ENCODE measurements at regions not wholly inside any gene's neighbourhood (a gene's known extent, or its start where the extent isn't known, plus 50 kb on each side); places are given as distances from the start of the nearest gene placed in this dataset.
"Not testable (repeated sequence)": the region's sequence is repeated elsewhere in the genome, so short reads cannot be mapped to it uniquely, and the experiment has no call there.

DNA sequence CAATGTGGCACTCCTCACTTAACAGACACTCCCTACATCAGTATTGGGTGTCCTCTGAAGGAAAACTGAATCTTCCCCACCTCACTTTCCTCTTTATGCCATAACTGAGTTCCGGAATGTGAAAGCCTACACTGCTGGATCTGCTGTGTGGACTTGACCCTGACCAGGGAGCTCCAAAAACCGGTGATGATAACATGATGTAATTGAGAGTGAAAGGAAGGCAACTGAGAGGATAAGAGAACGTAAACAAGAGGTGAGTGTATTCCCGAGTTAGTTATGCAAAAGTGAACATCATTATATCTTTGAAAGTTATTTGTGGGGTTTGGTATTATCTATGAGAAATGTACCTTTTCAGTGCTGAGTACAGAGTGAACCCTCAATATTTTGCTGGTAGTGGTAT, 1794.8 kb downstream of the MRPL39 start:
- DNase-seq = no peak

DNA sequence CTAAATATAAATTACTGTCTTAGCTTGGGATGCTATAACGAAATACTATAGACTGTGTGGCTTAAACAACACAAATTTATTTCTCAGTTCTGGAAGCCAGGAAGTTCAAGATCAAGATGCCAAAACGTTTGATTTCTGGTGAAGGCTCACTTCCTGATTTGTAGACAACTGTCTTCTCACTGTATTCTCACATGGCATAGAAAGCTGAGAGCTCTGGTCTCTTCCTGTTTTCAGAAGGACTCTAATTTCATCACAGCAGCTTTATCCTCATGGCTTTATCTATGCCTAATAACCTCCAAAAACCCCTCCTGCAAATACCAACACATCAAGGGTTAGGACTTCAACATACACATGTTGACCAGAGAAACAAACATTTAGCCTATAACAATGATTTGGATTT, 1795.5 kb downstream of the MRPL39 start:
- no peak for DNase-seq

DNA sequence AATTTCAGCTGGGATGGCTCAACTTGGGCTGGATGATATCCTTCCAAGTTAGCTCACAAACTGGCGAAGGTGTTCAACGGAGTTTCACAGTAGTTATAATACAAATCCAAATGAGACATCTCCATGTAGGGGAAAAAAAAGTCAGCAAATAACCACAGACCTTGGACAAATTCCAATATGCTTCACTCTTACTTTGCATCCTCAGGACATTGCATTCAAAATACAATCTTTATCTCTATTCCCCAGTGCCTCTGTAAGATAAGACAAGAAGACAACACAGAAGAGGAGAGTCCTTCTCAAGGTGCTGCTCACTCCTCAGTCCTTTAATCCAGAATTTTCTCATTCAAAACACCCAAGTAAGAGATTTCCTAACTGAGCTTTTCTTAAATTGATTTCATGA, 1797.7 kb downstream of the MRPL39 start:
- no peak for DNase-seq

DNA sequence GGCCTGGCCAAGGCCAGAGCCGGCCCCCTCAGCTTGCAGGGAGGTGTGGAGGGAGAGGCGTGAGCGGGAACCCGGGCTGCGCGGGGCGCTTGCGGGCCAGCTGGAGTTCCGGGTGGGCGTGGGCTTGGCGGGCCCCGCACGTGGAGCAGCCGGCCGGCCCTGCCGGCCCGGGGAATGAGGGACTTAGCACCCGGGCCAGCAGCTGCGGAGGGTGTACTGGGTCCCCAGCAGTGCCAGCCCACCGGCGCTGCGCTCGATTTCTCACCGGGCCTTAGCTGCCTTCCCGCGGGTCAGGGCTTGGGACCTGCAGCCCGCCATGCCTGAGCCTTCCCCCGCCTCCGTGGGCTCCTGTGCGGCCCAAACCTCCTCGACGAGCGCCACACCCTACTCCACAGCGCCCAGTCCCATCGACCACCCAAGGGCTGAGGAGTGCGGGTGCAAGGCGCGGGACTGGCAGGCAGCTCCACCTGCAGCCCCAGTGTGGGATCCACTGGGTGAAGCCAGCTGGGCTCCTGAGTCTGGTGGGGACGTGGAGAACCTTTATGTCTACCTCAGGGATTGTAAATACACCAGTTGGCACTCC, 1800.2 kb downstream of the MRPL39 start:
- DNase-seq = not testable (repeated sequence)

DNA sequence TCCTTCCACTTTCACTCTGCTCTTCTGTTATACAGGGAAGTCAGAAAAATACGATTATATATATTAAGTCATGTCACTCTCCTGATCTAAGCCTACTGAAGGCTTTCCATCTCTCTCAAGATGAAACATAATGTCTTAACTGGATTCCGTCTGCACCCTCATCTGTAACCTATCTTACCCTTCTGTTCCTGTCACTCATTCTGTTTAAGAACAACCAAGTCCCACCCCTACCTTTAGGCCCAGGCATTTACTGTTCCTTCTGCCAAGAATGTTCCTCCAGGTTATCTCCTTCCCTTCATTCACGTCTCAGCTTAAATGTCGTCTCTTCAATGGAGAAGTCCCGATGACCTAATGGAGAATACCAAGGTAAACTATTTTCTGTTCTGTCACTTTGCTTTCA, 1802.4 kb downstream of the MRPL39 start:
- no peak for DNase-seq

DNA sequence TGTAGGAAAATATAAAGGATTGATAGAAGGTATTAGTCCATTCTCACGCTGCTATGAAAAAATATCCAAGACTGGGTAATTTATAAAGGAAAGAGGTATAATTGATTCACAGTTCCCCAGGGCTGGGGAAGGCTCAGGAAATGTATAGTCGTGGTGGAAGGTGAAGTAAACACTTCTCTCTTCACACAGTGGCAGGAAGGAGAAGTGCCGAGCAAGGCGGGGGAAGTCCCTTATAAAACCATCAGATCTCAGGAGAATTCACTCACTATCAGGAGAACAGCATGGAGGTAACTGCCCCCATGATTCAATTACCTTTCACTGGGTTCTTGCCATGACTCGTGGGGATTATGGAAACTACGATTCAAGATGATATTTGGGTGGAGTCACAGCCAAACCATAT, 1806.0 kb downstream of the MRPL39 start:
- no peak for DNase-seq

DNA sequence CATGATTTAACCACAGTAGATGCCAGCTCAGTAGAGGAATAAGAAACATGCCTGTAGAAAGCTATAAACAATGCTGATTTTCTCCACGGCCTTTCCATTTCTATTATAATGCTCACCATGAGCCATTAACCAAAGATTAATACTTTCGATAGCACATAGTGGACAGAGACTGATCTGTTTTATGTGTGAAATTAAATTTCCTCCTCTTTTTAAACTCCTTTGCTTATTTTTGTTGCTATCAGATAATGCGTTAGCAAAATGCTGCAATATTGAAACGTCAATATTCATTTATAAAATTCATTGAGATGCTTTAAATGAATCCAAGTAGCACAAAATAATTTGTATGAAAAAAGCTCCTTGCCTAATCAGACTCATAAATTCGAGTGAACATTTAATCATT, 1807.9 kb downstream of the MRPL39 start:
- no peak for DNase-seq

DNA sequence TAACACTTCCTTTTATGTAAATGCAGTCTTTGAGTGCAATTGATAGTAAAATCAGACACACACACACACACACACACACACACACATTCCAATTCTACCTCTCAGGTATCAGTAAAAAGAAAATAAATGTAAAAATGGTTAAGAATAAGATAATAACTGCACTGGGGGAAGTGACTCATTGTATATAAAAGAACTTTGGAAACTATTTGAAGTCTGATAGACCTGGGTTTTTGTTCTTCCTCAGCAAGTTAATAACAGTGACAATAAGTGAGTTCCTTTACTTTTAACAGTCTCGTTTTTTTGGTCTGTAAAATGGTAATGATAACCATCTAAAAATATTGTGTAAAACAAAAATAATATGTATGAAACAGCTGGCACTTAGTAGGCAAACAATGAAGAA, 1815.0 kb downstream of the MRPL39 start:
- DNase-seq = no peak

DNA sequence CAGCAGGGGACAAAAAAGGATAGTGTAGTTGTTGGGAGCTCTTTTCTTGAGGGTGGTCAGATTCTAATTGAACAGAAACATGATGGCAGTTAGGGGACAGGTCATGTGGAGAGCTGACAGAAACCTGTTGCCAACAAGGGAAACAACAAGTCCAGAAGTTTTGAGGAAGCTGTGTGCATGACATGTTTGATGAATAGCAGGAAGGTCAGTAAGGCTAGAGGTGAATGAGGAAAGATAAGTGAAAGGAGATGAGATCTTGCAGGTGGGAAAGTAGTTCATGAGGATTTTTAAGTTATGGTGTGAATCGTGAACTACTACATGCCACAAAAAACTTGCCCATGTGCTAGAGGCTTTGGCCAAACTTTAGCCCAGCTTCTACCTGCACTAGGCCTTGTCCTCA, 1817.4 kb downstream of the MRPL39 start:
- no peak for DNase-seq

DNA sequence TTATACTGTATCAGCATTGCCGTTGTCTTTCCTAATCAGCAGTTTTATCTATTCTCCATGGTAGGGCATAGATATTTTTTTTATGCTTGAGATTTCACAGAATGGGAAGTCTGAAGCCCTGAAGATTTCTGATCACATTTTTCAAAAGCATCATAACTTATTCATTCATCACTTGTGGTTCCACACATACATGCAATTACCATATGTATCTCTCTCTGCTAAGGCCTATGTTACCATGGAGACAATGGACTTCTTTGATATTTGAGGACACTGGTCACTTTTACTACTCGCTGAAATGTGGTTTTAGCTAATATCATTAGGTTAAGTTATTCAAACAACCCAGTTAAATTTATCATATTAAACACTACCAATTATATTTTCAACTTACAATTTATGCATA, 1827.0 kb downstream of the MRPL39 start:
- DNase-seq = no peak

DNA sequence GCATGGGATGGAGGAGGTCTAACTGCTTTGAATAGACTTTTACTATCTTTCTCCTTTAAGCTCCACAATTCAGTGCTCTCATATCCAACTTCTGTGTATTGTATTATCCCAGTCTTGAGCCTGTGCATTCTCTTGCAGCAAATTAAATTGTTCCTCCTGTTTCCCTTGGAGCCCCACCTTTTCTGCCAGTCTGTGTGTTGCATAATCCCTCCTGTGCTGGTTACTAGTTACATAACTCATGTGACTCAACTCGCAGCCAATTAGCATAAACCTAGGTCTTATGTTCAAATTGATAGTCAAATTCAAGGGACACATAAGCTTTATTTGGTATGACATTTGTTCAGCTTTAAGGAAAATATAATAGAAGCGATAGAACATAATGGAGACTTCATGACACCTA, 1863.5 kb downstream of the MRPL39 start:
- DNase-seq = no peak

DNA sequence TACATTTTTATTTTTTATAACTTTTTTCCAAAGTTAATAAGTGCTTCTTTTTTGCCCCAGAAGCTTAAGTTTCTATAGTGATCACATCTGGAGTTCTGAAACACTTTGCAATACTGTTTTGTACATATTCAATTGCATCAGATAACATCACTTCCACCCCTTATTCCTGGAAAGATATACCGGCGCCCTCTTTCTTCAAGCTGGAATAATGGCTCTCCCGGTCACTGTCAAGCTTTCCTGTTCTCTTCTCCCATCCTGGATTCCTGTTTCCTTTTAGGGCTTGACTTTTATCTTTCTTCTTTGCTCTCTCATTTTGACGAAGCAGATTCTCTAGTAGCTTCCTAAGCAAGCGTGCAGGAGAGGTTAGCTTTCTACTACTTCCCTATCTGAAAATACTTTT, 1866.8 kb downstream of the MRPL39 start:
- no peak for DNase-seq

DNA sequence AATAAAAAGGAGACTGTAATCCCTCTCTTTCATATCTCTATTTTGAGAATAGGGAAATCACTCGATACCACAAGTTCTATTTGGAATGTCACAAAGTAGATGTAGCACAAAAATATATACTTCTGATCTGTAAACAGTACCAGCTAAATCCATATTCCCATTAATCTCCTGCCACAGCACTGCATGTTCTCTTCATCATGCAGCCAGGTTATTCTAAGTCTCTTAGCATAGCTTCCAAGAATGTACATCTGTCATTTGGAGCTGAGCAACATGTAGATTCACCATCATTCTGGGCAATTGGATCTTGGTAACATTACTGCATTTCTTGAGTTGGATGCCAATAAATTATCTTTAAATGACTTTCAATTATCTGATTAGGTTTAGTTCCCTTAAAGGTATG, 1874.5 kb downstream of the MRPL39 start:
- no peak for DNase-seq

DNA sequence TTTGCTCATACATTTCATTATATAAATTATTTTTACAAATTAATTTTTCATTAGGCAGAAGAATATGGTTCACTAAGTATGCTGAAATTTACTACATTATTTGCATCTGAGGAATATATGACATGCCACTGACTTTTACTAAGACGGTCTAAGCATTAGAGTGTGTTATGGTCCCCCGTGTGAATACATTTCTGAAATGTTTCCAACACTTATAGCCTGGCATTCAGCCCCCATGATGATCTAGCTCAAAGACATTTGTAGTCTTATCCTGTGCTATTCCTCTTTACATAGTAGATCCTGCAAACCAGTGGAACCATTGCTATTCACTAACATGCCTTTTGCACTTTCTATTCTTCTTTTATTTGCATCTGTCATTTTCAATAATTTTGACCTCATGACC, 1878.0 kb downstream of the MRPL39 start:
- no peak for DNase-seq

DNA sequence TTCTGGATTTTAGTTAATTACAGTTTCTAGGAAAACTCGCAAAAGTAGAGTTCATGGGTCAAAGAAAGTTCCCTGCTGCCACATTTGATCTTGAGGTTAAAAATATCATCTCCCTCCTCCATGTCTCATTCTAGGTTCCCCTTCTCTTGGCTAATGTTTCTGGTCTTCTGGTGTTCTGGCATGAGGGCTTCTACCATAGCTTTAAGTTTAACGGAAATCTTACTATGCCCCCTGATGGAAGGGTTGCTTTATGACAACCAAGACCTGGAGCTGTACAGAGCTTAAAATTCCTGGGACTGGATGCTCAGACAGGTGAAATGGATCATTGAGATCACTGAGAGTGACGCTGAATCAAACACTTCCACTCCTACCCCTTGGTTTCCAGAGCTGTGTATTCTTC, 1881.7 kb downstream of the MRPL39 start:
- no peak for DNase-seq

DNA sequence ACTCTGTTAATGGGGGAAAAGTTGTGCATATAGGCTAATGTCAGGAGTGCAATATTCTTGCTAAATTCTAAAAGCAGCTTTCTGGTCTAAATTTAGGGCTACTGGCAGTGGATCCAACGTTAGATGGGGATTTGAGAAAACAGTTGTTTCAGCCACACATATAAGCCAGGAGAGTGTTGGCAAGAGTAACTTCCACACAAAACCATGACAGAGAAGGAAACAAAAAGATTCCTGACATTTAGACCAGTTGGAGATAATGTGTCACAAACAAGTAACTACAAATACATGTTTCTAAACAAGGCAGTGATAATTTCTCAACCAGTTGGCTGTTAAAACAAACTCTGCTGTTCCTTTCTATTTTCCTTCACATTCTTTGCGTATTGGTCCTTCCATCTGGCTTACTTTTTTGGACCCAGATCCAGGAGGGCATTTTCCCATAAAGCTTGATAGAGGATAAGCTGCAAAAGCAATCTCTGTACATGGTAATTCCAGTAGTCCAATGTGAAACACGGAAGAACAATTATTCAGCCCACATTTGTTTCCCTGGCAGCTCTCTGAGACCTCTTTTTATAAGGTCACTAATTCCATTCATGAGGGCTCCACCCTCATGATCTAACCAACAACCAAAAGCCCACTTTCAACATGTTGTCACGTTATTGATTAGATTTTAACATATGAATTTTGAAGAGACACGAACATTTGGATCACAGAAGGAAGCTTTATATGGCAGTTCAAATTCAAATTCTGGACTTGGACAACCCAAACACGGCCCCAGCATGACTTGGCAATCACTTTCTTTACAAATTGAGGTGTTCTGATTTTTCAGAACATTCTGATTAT, 1888.6 kb downstream of the MRPL39 start:
- DNase-seq = no peak

DNA sequence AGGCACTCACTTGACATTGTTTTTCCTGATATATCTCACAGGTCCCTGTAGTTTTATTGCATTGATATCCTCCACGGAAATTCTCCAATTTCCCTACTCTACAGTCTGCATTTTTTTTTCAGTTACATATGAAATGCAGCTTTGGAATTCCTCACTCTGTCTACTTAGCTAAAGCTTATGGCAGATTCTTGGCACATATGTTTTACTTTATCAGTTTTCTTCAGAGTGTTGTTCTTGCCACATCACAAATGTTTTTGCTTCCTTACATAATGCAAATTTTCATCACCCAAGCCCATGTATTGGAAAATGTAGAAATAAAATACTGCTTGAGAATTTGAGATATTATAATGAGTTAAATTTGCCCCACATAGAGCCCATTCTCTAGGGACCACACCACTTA, 1895.1 kb downstream of the MRPL39 start:
- DNase-seq = no peak

DNA sequence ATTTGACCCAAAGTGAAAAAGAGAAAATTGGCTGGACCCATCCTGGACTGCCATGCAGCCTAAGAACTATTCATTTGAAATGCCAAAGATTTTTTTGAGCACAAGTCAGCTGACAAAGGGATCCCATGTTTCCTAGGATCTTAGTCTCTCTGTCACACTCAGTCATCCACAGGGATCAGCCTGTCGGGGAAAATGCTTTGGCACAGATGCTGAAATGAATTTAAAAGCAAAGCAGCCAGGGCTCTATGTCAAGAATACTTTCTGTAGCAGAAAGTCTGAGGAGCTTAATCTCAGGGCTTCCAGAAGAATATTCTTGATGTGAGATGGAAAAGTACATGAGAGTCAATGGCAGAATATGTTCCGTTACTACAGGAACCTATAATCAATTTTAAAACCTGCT, 1900.8 kb downstream of the MRPL39 start:
- no peak for DNase-seq

DNA sequence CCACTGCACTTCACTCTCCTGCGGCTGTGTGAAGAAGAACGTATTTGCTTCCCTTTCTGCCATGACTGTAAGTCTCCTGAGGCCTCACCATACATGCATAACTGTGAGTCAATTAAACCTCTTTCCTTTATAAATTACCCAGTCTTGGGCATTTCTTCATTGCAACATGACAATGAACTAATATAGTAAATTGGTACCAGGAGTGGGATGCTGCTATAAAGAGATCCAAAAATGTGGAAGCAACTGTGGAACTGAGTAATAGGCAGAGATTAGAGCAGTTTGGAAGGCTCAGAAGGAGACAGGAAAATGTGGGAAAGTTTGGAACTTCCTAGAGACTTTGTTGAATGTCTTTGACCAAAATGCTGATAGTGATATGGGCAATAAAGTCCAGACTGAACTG, 1907.9 kb downstream of the MRPL39 start:
- no peak for DNase-seq

DNA sequence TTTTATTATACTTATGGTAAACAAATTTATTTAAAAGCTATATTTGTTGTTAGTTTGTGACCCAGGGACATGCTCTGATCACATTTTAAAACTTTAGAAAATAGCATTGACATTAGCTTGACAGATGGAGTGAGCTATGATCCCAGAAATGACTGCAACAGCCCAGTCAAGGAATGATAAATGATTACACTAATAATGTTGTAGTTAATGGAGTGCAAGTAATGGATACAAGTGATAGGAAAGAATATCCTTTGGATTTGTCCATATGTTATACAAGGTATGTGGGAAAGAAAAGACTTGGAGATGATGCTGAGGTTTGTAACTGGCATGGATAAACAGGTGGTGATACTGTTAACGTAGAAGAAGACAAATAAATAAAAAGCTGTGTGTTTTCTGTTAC, 1908.7 kb downstream of the MRPL39 start:
- DNase-seq = no peak

DNA sequence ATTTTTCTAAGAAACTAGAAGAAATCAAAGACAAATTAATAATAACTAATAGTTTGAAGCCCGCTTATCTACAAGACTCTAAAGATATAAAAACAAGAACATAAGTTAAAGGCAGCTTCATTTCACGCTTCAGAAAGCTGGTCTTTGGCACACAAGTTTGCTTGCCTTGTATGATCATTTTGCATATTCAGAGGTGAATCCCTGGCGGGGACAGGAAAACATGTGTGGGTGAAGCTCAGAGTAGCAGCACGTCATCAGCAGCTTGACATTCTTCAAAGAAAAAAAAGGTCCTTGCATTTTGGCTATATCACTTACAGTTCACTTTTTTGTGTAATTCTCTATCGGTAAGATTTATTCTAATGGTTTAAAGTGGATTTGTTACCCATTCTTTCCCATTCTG, 1911.8 kb downstream of the MRPL39 start:
- no peak for DNase-seq

DNA sequence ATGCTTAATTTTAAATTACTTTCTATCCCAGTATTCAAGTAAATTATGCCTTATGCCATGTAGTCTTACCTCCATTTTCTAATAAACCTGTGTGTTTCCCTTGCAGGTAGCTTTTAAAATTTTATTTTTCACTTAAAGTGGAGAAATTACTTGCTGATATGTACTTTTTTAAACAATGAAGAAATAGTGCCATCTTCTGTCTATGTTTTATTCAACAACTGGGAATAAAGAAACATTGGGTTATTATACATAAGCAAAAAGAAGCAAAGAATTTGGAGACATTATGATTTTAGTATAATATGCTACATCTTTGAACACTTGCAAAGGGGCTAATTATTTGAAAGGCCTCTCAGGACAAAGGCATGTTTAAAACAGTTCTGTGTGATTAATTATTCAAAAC, 1912.9 kb downstream of the MRPL39 start:
- no peak for DNase-seq

DNA sequence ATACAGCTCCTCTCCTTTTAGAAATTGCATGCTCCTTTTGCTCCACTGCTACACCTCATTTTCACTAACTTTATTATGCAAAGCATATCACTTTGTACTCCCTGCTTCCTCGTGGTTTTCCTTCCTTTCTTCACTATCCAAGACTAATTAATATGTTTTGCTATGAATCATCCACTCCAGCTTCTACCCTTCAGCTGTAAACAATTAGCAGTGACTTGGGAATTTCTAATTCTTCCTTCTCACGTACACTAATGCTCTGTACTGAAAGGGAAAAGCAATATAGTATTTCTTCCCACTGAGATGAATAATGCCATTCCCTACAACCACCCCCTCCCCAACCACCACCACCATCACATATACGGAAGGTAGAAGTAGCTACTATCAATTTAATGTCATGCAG, 1917.0 kb downstream of the MRPL39 start:
- DNase-seq = no peak

DNA sequence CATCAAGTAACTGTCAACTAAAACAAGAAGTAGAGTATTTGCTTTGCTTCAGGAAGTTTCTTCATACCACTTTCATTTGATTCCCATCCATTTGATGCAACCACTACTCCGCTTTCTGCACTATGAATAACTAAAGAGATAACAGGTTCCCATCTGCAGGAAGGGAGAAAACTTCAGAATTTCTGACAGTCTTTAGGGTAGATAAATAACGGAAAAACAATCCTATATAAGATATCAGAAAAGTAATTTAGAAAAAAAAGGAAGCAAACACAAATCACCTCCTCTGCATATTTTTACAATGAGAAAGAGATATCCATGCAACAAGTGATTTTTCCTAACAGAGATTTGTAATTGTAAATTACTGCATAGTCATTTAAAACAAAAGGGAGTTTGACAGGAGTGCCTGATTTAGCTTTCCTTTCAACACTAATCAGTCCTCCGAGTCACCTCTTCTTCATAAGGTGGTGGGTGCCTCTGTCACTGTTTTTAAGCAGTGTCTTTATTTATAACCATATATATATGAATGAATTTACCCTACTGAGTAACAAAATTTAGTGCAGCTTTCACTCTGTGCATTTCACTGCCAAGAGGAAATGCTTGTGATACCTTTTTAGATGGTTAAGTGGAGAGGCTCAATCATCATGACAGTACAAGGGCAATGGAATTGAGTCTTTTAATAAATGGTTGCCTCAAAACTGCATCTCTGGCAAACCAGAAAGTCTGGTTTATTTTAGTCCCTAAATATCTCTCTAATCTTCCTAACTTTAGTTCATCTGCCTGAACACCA, 1920.4 kb downstream of the MRPL39 start:
- no peak for DNase-seq

Measured in amniotic stem cell (primary cell).